Caco-2 (cell line): ENCODE measurements at regions not wholly inside any gene's neighbourhood (a gene's known extent, or its start where the extent isn't known, plus 50 kb on each side); places are given as distances from the start of the nearest gene placed in this dataset.

Source experiments
- BruUV-seq: library from RNA; stranded (reverse); fragments of 400-500 nt; replicated peaks from 2 replicates; lab custom pipeline; 2021; lab: Mats Ljungman, UMichigan
- CTCF ChIA-PET: fragments of 300-600 bp; sonication (Branson Sonifier 250); formaldehyde crosslinking; loops from one replicate; lab custom pipeline; 2022; ENCODE audit warnings: antibody characterized with exemption; lab: Charles Lee
- POLR2A ChIA-PET: fragments of 300-600 bp; sonication (Branson Sonifier 250); formaldehyde crosslinking; loops from one replicate; lab custom pipeline; 2022; ENCODE audit warnings: antibody characterized with exemption; lab: Charles Lee
- DNase-seq, 2 experiments: peaks; one replicate each; pipeline versions ENCODE4 v3.0.0 to v3.0.0-alpha.2; 2020 to 2022
- H3K27me3 ChIP-seq: replicated peaks from 2 replicates; pipeline ENCODE4 v1.6.0; 2011; ENCODE audit warnings: low read length; ENCODE audit not compliant: control insufficient read depth, insufficient read depth
- H3K36me3 ChIP-seq: 2 replicates; pipeline ENCODE4 v1.5.1; 2011; ENCODE audit warnings: low read length; ENCODE audit not compliant: control insufficient read depth, insufficient read depth
- H3K4me1 ChIP-seq: fragments of 250-450 bp; sonication (Bioruptor Pico); 2 replicates; pipeline ENCODE4 v1.5.1; 2020; ENCODE audit warnings: mild to moderate bottlenecking
- H3K4me3 ChIP-seq: 2 replicates; pipeline ENCODE4 v1.5.1; 2011; ENCODE audit warnings: low read depth, mild to moderate bottlenecking, control low read depth, low read length
- H3K9me3 ChIP-seq: fragments of 250-450 bp; sonication (Bioruptor Pico); 2 replicates; pipeline ENCODE4 v1.5.1; 2020; ENCODE audit warnings: mild to moderate bottlenecking, moderate library complexity
- H3K27ac Mint-ChIP-seq: one replicate; pipeline ENCODE4 v1.8.0; 2022; ENCODE audit warnings: mixed read lengths; ENCODE audit not compliant: unreplicated experiment
- H3K27me3 Mint-ChIP-seq: one replicate; pipeline ENCODE4 v1.8.0; 2022; ENCODE audit warnings: mixed read lengths; ENCODE audit not compliant: insufficient read depth, unreplicated experiment
- H3K36me3 Mint-ChIP-seq: one replicate; pipeline ENCODE4 v1.8.0; 2022; ENCODE audit warnings: mild to moderate bottlenecking, mixed read lengths; ENCODE audit not compliant: insufficient read depth, unreplicated experiment
- H3K4me1 Mint-ChIP-seq: one replicate; pipeline ENCODE4 v1.8.0; 2022; ENCODE audit warnings: low read depth, mixed read lengths; ENCODE audit not compliant: unreplicated experiment
- H3K4me3 Mint-ChIP-seq: one replicate; pipeline ENCODE4 v1.8.0; 2022; ENCODE audit warnings: mild to moderate bottlenecking, moderate library complexity, mixed read lengths; ENCODE audit not compliant: unreplicated experiment
- H3K9me3 Mint-ChIP-seq: one replicate; pipeline ENCODE4 v1.8.0; 2022; ENCODE audit warnings: mixed read lengths; ENCODE audit not compliant: unreplicated experiment
- intact Hi-C: fragments of 100-400 bp; cut with micrococcal nuclease; formaldehyde crosslinking; loops from one replicate; pipeline ENCODE4 v1.10.0; 2022; ENCODE audit not compliant: unreplicated experiment
- TF ChIP-seq, protein P1 (sequence below), 2 experiments: fragments of 200-600 bp in 1 of 2; IDR thresholded peaks; 1 replicate in 1 of 2; 2 replicates in 1 of 2; pipeline versions ENCODE4 v1.5.1 to v1.8.0; 2011 to 2022; ENCODE audit warnings: antibody characterized with exemption in 1 of 2, control low read depth in 1 of 2, inconsistent platforms in 1 of 2, low read depth in 1 of 2, low read length in 1 of 2, mild to moderate bottlenecking in 1 of 2, moderate library complexity in 1 of 2; ENCODE audit not compliant: insufficient read depth in 1 of 2, severe bottlenecking in 1 of 2, unreplicated experiment in 1 of 2

DNA sequence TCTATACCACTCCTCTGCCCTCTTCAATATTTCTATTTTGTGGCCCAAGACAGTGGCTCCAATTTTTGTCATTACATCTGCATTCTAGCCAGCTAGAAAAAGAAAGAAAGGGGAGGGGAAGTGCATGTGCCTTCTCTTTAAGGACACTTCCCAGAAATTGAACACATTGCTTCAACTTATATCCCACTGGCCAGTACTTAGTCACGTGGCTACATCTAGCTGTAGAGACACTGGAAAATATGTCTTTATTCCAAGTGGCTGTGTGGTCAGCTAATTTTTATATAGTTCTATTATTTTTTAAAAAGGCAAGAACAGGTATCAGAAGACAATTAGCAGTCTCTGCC is 200.4 kb downstream of the SNX19 start:
- no peak overlapping the region for H3K27ac Mint-ChIP-seq
- no peaks in the 10 kb centered on the region for H3K9me3 ChIP-seq
- ChIA-PET CTCF (no interaction called here), POLR2A (no interaction called here)
- no peaks in the 10 kb centered on the region for H3K4me1 ChIP-seq
- no peak overlapping the region for H3K4me3 ChIP-seq
- H3K27me3 Mint-ChIP-seq: peaks cover 32% of the 10 kb centered on the region
- no peaks in the 10 kb centered on the region for H3K4me1 Mint-ChIP-seq
- H3K27me3 ChIP-seq: peaks cover 1% of the 10 kb centered on the region
- BruUV-seq: no TSS peak
- TF ChIP-seq, protein P1, sequence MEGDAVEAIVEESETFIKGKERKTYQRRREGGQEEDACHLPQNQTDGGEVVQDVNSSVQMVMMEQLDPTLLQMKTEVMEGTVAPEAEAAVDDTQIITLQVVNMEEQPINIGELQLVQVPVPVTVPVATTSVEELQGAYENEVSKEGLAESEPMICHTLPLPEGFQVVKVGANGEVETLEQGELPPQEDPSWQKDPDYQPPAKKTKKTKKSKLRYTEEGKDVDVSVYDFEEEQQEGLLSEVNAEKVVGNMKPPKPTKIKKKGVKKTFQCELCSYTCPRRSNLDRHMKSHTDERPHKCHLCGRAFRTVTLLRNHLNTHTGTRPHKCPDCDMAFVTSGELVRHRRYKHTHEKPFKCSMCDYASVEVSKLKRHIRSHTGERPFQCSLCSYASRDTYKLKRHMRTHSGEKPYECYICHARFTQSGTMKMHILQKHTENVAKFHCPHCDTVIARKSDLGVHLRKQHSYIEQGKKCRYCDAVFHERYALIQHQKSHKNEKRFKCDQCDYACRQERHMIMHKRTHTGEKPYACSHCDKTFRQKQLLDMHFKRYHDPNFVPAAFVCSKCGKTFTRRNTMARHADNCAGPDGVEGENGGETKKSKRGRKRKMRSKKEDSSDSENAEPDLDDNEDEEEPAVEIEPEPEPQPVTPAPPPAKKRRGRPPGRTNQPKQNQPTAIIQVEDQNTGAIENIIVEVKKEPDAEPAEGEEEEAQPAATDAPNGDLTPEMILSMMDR (IDR thresholded peaks at IDR 0.05; ENCODE audit: insufficient read depth in 1 of 2, low read depth in 1 of 2, low read length in 1 of 2, severe bottlenecking in 1 of 2, unreplicated experiment in 1 of 2): no peak
- intact Hi-C loops: no loop called here
- no peaks in the 10 kb centered on the region for H3K36me3 ChIP-seq
- no peak overlapping the region for H3K4me3 Mint-ChIP-seq
- no peaks in the 10 kb centered on the region for H3K36me3 Mint-ChIP-seq
- DNase-seq: no peak
- H3K9me3 Mint-ChIP-seq: no peaks in the 10 kb centered on the region

DNA sequence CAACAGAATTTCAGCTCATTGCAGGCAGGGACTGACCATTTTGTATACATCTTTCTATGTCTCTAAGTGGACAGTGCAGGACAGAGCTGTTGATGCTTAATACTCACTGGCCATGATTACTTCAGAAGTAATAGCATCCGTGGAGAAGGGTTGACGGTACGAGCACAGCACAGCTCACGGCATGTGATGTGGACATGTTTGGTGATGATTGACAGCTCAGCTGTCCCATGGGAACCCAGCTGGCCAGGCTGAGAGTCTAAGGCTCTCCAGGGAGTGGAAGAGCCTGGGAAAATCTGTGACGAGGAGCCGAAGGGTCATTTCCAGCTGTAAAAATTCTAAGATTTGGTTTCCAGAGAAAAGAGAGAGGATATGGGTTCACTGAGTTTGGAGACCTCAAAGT is 198.2 kb downstream of the SNX19 start:
- Histone ChIP-seq H3K4me3 (no peak overlapping the region), H3K4me1 (no peaks in the 10 kb centered on the region), H3K27me3 (peaks cover 1% of the 10 kb centered on the region), H3K9me3 (no peaks in the 10 kb centered on the region), H3K36me3 (no peaks in the 10 kb centered on the region)
- Mint-ChIP-seq H3K27me3 (peaks cover 30% of the 10 kb centered on the region), H3K4me1 (no peaks in the 10 kb centered on the region), H3K9me3 (no peaks in the 10 kb centered on the region), H3K27ac (no peak overlapping the region), H3K36me3 (no peaks in the 10 kb centered on the region), H3K4me3 (no peak overlapping the region)
- TF ChIP-seq, protein P1 (IDR thresholded peaks at IDR 0.05; ENCODE audit: insufficient read depth in 1 of 2, low read depth in 1 of 2, low read length in 1 of 2, severe bottlenecking in 1 of 2, unreplicated experiment in 1 of 2): no peak
- POLR2A ChIA-PET: no interaction called here
- DNase-seq: no peak
- CTCF ChIA-PET: interaction anchor here (1.2 kb wide), 1 partner anchor 144 kb away, joined by 3 read pairs; no protein-coding TSS in a partner anchor
- no TSS peak for BruUV-seq
- intact Hi-C loops: no loop called here

DNA sequence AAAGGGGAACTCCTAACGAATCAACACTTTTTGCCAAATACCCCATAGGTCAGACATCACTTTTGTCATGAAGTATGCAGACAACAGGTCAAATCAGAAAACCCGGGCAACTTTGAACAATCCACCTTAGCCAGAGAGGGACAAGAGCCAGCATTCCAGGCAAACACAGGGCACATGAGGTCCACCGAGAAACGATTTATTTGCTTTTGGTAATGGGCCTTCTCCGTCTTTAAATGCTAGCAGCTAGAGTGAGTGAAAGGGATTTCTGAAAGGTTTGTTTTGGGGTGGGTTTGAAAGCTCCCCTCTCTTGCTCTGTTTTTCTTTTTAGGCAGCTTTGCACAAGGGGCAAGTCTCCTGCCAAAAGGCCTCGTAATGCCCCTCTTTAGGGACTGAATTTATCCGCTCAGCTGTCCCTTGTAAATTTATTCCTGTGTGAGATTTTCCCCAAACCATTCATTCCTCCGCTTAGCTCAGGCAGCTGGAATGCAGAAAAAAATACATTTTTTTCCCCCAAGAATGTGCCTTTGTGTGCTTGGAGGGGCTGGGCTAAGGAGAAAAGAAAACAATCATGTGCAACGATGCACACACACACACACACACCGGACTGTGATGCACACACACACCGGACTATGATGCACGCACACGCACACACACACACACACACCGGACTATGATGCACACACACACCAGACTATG is 196.9 kb downstream of the SNX19 start:
- intact Hi-C loops: no loop called here
- H3K4me1 ChIP-seq: no peaks in the 10 kb centered on the region
- Mint-ChIP-seq H3K9me3 (no peaks in the 10 kb centered on the region), H3K4me3 (no peak overlapping the region), H3K27ac (no peak overlapping the region), H3K36me3 (no peaks in the 10 kb centered on the region), H3K27me3 (peaks cover 26% of the 10 kb centered on the region), H3K4me1 (no peaks in the 10 kb centered on the region)
- no TSS peak for BruUV-seq
- DNase-seq: no peak
- TF ChIP-seq, protein P1 (IDR thresholded peaks at IDR 0.05; ENCODE audit: insufficient read depth in 1 of 2, low read depth in 1 of 2, low read length in 1 of 2, severe bottlenecking in 1 of 2, unreplicated experiment in 1 of 2): no peak
- POLR2A ChIA-PET: no interaction called here
- H3K27me3 ChIP-seq: peaks cover 1% of the 10 kb centered on the region
- H3K36me3 ChIP-seq: no peaks in the 10 kb centered on the region
- no peak overlapping the region for H3K4me3 ChIP-seq
- CTCF ChIA-PET: no interaction called here
- no peaks in the 10 kb centered on the region for H3K9me3 ChIP-seq
